ENCODE measurements at regions not wholly inside any gene's neighbourhood (a gene's known extent, or its start where the extent isn't known, plus 50 kb on each side); places are given as distances from the start of the nearest gene placed in this dataset.

DNA sequence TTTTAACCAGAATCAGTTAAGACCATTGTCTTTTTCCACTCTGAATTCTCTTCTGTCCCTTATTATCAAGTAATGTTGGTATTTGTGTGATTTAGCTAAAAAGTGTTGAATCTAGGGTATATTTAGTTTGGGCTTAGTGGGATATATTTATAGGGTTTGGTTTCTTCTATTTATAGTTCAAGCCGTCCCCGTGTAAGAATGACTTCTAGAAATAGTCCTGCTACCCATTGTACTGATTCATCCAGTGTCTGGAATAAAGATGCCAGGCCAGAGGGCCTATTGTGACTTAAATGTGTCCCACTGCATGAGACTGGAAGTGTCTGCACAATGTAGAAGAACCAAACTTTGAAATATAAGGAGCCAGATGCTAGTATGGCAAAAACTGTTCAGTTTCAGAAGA, 364.8 kb downstream of the TNS1 start:
- Histone ChIP-seq H3K4me2 (no peak overlapping the region), H3K36me3 (ENCODE audit: insufficient read depth) (no peaks in the 10 kb centered on the region), H3K79me2 (replicated peaks; ENCODE audit: insufficient read depth) (no peaks in the 10 kb centered on the region), H4K20me1 (replicated peaks; ENCODE audit: insufficient read depth) (no peaks in the 10 kb centered on the region), H3K4me1 (ENCODE audit: insufficient read depth) (no peaks in the 10 kb centered on the region), H3K4me3 (no peak overlapping the region), H3K27ac (ENCODE audit: low read depth) (no peak overlapping the region), H2AFZ (no peak overlapping the region), H3K27me3 (ENCODE audit: insufficient read depth) (no peaks in the 10 kb centered on the region), H3F3A (replicated peaks; ENCODE audit: low read depth) (no peaks in the 10 kb centered on the region), H3K9me2 (ENCODE audit: insufficient read depth) (peaks cover 12% of the 10 kb centered on the region)
- Mint-ChIP-seq H3K9me3 (no peaks in the 10 kb centered on the region), H3K27ac (no peak overlapping the region), H3K4me3 (no peak overlapping the region), H3K4me1 (no peaks in the 10 kb centered on the region), H3K27me3 (ENCODE audit: insufficient read depth, low read depth, poor library complexity) (peaks cover 5% of the 10 kb centered on the region), H3K36me3 (ENCODE audit: low read depth) (no peaks in the 10 kb centered on the region)
- TF ChIP-seq JUNB (IDR thresholded peaks at IDR 0.05; ENCODE audit: unreplicated experiment) (no peak), ZNF331 (CRISPR knock-in tag; IDR thresholded peaks at IDR 0.05; ENCODE audit: low read depth) (no peak), CREB1 (CRISPR knock-in tag; IDR thresholded peaks at IDR 0.05; ENCODE audit: low read depth) (no peak), POLR2AphosphoS5 (IDR thresholded peaks at IDR 0.05; ENCODE audit: low read depth) (no peak), EZH2phosphoT487 (IDR thresholded peaks at IDR 0.05; ENCODE audit: unreplicated experiment) (no peak), STAT1 (IDR thresholded peaks at IDR 0.05; ENCODE audit: unreplicated experiment) (no peak), ZNF114 (CRISPR knock-in tag; IDR thresholded peaks at IDR 0.05) (no peak), NANOG (IDR thresholded peaks at IDR 0.05; ENCODE audit: borderline replicate concordance) (no peak), EZH2 (IDR thresholded peaks at IDR 0.05; ENCODE audit: low read depth, unreplicated experiment) (no peak)
- TF ChIP-seq, protein P1, sequence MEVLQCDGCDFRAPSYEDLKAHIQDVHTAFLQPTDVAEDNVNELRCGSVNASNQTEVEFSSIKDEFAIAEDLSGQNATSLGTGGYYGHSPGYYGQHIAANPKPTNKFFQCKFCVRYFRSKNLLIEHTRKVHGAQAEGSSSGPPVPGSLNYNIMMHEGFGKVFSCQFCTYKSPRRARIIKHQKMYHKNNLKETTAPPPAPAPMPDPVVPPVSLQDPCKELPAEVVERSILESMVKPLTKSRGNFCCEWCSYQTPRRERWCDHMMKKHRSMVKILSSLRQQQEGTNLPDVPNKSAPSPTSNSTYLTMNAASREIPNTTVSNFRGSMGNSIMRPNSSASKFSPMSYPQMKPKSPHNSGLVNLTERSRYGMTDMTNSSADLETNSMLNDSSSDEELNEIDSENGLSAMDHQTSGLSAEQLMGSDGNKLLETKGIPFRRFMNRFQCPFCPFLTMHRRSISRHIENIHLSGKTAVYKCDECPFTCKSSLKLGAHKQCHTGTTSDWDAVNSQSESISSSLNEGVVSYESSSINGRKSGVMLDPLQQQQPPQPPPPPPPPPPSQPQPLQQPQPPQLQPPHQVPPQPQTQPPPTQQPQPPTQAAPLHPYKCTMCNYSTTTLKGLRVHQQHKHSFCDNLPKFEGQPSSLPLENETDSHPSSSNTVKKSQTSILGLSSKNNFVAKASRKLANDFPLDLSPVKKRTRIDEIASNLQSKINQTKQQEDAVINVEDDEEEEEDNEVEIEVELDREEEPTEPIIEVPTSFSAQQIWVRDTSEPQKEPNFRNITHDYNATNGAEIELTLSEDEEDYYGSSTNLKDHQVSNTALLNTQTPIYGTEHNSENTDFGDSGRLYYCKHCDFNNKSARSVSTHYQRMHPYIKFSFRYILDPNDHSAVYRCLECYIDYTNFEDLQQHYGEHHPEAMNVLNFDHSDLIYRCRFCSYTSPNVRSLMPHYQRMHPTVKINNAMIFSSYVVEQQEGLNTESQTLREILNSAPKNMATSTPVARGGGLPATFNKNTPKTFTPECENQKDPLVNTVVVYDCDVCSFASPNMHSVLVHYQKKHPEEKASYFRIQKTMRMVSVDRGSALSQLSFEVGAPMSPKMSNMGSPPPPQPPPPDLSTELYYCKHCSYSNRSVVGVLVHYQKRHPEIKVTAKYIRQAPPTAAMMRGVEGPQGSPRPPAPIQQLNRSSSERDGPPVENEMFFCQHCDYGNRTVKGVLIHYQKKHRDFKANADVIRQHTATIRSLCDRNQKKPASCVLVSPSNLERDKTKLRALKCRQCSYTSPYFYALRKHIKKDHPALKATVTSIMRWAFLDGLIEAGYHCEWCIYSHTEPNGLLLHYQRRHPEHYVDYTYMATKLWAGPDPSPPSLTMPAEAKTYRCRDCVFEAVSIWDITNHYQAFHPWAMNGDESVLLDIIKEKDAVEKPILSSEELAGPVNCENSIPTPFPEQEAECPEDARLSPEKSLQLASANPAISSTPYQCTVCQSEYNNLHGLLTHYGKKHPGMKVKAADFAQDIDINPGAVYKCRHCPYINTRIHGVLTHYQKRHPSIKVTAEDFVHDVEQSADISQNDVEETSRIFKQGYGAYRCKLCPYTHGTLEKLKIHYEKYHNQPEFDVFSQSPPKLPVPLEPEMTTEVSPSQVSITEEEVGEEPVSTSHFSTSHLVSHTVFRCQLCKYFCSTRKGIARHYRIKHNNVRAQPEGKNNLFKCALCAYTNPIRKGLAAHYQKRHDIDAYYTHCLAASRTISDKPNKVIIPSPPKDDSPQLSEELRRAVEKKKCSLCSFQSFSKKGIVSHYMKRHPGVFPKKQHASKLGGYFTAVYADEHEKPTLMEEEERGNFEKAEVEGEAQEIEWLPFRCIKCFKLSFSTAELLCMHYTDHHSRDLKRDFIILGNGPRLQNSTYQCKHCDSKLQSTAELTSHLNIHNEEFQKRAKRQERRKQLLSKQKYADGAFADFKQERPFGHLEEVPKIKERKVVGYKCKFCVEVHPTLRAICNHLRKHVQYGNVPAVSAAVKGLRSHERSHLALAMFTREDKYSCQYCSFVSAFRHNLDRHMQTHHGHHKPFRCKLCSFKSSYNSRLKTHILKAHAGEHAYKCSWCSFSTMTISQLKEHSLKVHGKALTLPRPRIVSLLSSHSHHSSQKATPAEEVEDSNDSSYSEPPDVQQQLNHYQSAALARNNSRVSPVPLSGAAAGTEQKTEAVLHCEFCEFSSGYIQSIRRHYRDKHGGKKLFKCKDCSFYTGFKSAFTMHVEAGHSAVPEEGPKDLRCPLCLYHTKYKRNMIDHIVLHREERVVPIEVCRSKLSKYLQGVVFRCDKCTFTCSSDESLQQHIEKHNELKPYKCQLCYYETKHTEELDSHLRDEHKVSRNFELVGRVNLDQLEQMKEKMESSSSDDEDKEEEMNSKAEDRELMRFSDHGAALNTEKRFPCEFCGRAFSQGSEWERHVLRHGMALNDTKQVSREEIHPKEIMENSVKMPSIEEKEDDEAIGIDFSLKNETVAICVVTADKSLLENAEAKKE (CRISPR knock-in tag; IDR thresholded peaks at IDR 0.05), result no peak
- TF ChIP-seq, protein P2, sequence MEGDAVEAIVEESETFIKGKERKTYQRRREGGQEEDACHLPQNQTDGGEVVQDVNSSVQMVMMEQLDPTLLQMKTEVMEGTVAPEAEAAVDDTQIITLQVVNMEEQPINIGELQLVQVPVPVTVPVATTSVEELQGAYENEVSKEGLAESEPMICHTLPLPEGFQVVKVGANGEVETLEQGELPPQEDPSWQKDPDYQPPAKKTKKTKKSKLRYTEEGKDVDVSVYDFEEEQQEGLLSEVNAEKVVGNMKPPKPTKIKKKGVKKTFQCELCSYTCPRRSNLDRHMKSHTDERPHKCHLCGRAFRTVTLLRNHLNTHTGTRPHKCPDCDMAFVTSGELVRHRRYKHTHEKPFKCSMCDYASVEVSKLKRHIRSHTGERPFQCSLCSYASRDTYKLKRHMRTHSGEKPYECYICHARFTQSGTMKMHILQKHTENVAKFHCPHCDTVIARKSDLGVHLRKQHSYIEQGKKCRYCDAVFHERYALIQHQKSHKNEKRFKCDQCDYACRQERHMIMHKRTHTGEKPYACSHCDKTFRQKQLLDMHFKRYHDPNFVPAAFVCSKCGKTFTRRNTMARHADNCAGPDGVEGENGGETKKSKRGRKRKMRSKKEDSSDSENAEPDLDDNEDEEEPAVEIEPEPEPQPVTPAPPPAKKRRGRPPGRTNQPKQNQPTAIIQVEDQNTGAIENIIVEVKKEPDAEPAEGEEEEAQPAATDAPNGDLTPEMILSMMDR (conservative IDR thresholded peaks at IDR 0.05; ENCODE audit: low read depth in 2 of 2), result no peak
- TF ChIP-seq, protein P3, sequence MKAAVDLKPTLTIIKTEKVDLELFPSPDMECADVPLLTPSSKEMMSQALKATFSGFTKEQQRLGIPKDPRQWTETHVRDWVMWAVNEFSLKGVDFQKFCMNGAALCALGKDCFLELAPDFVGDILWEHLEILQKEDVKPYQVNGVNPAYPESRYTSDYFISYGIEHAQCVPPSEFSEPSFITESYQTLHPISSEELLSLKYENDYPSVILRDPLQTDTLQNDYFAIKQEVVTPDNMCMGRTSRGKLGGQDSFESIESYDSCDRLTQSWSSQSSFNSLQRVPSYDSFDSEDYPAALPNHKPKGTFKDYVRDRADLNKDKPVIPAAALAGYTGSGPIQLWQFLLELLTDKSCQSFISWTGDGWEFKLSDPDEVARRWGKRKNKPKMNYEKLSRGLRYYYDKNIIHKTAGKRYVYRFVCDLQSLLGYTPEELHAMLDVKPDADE (IDR thresholded peaks at IDR 0.05), result no peak
- TF ChIP-seq, protein P4, sequence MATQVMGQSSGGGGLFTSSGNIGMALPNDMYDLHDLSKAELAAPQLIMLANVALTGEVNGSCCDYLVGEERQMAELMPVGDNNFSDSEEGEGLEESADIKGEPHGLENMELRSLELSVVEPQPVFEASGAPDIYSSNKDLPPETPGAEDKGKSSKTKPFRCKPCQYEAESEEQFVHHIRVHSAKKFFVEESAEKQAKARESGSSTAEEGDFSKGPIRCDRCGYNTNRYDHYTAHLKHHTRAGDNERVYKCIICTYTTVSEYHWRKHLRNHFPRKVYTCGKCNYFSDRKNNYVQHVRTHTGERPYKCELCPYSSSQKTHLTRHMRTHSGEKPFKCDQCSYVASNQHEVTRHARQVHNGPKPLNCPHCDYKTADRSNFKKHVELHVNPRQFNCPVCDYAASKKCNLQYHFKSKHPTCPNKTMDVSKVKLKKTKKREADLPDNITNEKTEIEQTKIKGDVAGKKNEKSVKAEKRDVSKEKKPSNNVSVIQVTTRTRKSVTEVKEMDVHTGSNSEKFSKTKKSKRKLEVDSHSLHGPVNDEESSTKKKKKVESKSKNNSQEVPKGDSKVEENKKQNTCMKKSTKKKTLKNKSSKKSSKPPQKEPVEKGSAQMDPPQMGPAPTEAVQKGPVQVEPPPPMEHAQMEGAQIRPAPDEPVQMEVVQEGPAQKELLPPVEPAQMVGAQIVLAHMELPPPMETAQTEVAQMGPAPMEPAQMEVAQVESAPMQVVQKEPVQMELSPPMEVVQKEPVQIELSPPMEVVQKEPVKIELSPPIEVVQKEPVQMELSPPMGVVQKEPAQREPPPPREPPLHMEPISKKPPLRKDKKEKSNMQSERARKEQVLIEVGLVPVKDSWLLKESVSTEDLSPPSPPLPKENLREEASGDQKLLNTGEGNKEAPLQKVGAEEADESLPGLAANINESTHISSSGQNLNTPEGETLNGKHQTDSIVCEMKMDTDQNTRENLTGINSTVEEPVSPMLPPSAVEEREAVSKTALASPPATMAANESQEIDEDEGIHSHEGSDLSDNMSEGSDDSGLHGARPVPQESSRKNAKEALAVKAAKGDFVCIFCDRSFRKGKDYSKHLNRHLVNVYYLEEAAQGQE (IDR thresholded peaks at IDR 0.05; ENCODE audit: unreplicated experiment), result no peak
- ATAC-seq (no peak), DNase-seq (ENCODE audit: low spot score) (no peak)
